Neural crest cell (in vitro differentiated cells): ENCODE measurements at regions not wholly inside any gene's neighbourhood (a gene's known extent, or its start where the extent isn't known, plus 50 kb on each side); places are given as distances from the start of the nearest gene placed in this dataset.
A peak's percentile ranks its signal among the peaks of the same experiment; 100 is the strongest.
"Not testable (repeated sequence)": the region's sequence is repeated elsewhere in the genome, so short reads cannot be mapped to it uniquely, and the experiment has no call there.

Experiments
- DNase-seq: peaks from one replicate; pipeline ENCODE4 v3.0.0; 2021; ENCODE audit warnings: low read depth, mixed read lengths, low spot score
- H3K27ac Mint-ChIP-seq: one replicate; pipeline ENCODE4 v1.8.0; 2021; ENCODE audit warnings: mild to moderate bottlenecking, mixed read lengths; ENCODE audit not compliant: unreplicated experiment
- H3K27me3 Mint-ChIP-seq: 2 replicates; pipeline ENCODE4 v1.8.0; 2021; ENCODE audit warnings: low read depth, mild to moderate bottlenecking, mixed read lengths
- H3K36me3 Mint-ChIP-seq: 2 replicates; pipeline ENCODE4 v1.8.0; 2021; ENCODE audit warnings: low read depth, mild to moderate bottlenecking, mixed read lengths
- H3K4me1 Mint-ChIP-seq: 2 replicates; pipeline ENCODE4 v1.8.0; 2021; ENCODE audit warnings: mixed read lengths
- H3K4me3 Mint-ChIP-seq: one replicate; pipeline ENCODE4 v1.8.0; 2021; ENCODE audit warnings: mild to moderate bottlenecking, mixed read lengths
- H3K9me3 Mint-ChIP-seq: 2 replicates; pipeline ENCODE4 v1.8.0; 2021; ENCODE audit warnings: mixed read lengths
- CTCF ChIP-seq: fragments of 200-600 bp; sonication (generic); conservative IDR thresholded peaks from 2 replicates; pipeline ENCODE4 v1.5.0; 2021; ENCODE audit warnings: antibody characterized with exemption, mild to moderate bottlenecking

- Mint-ChIP-seq H3K9me3 (no peaks in the 10 kb centered on the region), H3K36me3 (no peaks in the 10 kb centered on the region), H3K4me1 (peaks cover 23% of the 10 kb centered on the region), H3K4me3 (no peak overlapping the region), H3K27ac (no peak overlapping the region), H3K27me3 (no peaks in the 10 kb centered on the region)
- TF ChIP-seq CTCF = no peak
- DNase-seq = no peak
Measured at GRCh38 chr3:56926947-56927282, 125.2 kb upstream of the ARHGEF3 start.

GRCh38 chr3:56926243-56926946 lies 124.6 kb upstream of the ARHGEF3 start:
- no peak for DNase-seq
- no peaks in the 10 kb centered on the region for H3K27me3 Mint-ChIP-seq
- H3K36me3 Mint-ChIP-seq = no peaks in the 10 kb centered on the region
- peaks cover 23% of the 10 kb centered on the region for H3K4me1 Mint-ChIP-seq
- no peak for TF ChIP-seq CTCF
- peak overlapping the region; percentile 52 for H3K27ac Mint-ChIP-seq
- H3K9me3 Mint-ChIP-seq = no peaks in the 10 kb centered on the region
- no peak overlapping the region for H3K4me3 Mint-ChIP-seq

- H3K27ac Mint-ChIP-seq, H3K4me3 Mint-ChIP-seq: not testable (repeated sequence)
- H3K4me1 Mint-ChIP-seq = peaks cover 27% of the 10 kb centered on the region
Measured at GRCh38 chr3:56924700-56925099, 123.0 kb upstream of the ARHGEF3 start.

GRCh38 chr3:56923526-56924224 lies 121.9 kb upstream of the ARHGEF3 start:
- no peak overlapping the region for H3K27ac Mint-ChIP-seq
- H3K4me3 Mint-ChIP-seq = no peak overlapping the region
- H3K9me3 Mint-ChIP-seq = no peaks in the 10 kb centered on the region
- DNase-seq = no peak
- no peaks in the 10 kb centered on the region for H3K27me3 Mint-ChIP-seq
- TF ChIP-seq CTCF = no peak
- H3K36me3 Mint-ChIP-seq = no peaks in the 10 kb centered on the region
- peaks cover 32% of the 10 kb centered on the region for H3K4me1 Mint-ChIP-seq

More at GRCh38 chr3:56924700-56925099, 123.0 kb upstream of the ARHGEF3 start:
- not testable (repeated sequence) for H3K36me3 Mint-ChIP-seq, DNase-seq, H3K9me3 Mint-ChIP-seq, H3K27me3 Mint-ChIP-seq

- peaks cover 28% of the 10 kb centered on the region for H3K4me1 Mint-ChIP-seq
- no peak for DNase-seq
- TF ChIP-seq CTCF = no peak
- no peaks in the 10 kb centered on the region for H3K27me3 Mint-ChIP-seq
- no peak overlapping the region for H3K27ac Mint-ChIP-seq
- H3K36me3 Mint-ChIP-seq = no peaks in the 10 kb centered on the region
- no peak overlapping the region for H3K4me3 Mint-ChIP-seq
- no peaks in the 10 kb centered on the region for H3K9me3 Mint-ChIP-seq
Measured at GRCh38 chr3:56921573-56922453, 120.1 kb upstream of the ARHGEF3 start.
